GOT3 (cell line): ENCODE measurements at regions not wholly inside any gene's neighbourhood (a gene's known extent, or its start where the extent isn't known, plus 50 kb on each side); places are given as distances from the start of the nearest gene placed in this dataset.

Experiments used
- DNase-seq: peaks from one replicate; lab custom pipeline; 2025; ENCODE audit warnings: mixed read lengths; lab: John Stamatoyannopoulos, UW

GRCh38 chr20:56835829-56836550 lies 206.9 kb downstream of the TFAP2C start:
- no peak for DNase-seq

GRCh38 chr20:56839222-56839621 lies 210.1 kb downstream of the TFAP2C start:
- no peak for DNase-seq

- DNase-seq = no peak
These were observed 210.7 kb downstream of the TFAP2C start for GRCh38 chr20:56839786-56840185.

GRCh38 chr20:56840716-56841261 lies 211.7 kb downstream of the TFAP2C start:
- no peak for DNase-seq

GRCh38 chr20:56841346-56841908 lies 212.3 kb downstream of the TFAP2C start:
- no peak for DNase-seq

- no peak for DNase-seq
These were observed 212.9 kb downstream of the TFAP2C start for GRCh38 chr20:56842056-56842455.

- no peak for DNase-seq
These were observed 214.3 kb downstream of the TFAP2C start for GRCh38 chr20:56843386-56843785.

GRCh38 chr20:56843817-56844216 lies 214.7 kb downstream of the TFAP2C start:
- no peak for DNase-seq

- no peak for DNase-seq
These were observed 216.5 kb downstream of the TFAP2C start for GRCh38 chr20:56845546-56846086.

- no peak for DNase-seq
These were observed 219.5 kb downstream of the TFAP2C start for GRCh38 chr20:56848561-56848960.

GRCh38 chr20:56851552-56851951 lies 222.4 kb downstream of the TFAP2C start:
- DNase-seq = no peak

GRCh38 chr20:56855708-56856107 lies 226.6 kb downstream of the TFAP2C start:
- no peak for DNase-seq

GRCh38 chr20:56857950-56858349 lies 228.8 kb downstream of the TFAP2C start:
- no peak for DNase-seq

GRCh38 chr20:56859039-56859800 lies 230.1 kb downstream of the TFAP2C start:
- no peak for DNase-seq

- no peak for DNase-seq
These were observed 230.7 kb downstream of the TFAP2C start for GRCh38 chr20:56859801-56860261.

GRCh38 chr20:56860413-56860812 lies 231.3 kb downstream of the TFAP2C start:
- DNase-seq = no peak

- no peak for DNase-seq
These were observed 232.5 kb downstream of the TFAP2C start for GRCh38 chr20:56861590-56861989.

GRCh38 chr20:56865055-56865454 lies 235.9 kb downstream of the TFAP2C start:
- no peak for DNase-seq

GRCh38 chr20:56867128-56867527 lies 238.0 kb downstream of the TFAP2C start:
- DNase-seq = no peak

- DNase-seq = no peak
These were observed 239.6 kb downstream of the TFAP2C start for GRCh38 chr20:56868746-56869145.

- DNase-seq = no peak
These were observed 241.2 kb downstream of the TFAP2C start for GRCh38 chr20:56870271-56870670.

- DNase-seq = no peak
These were observed 242.6 kb downstream of the TFAP2C start for GRCh38 chr20:56871691-56872090.
